ENCODE measurements at regions not wholly inside any gene's neighbourhood (a gene's known extent, or its start where the extent isn't known, plus 50 kb on each side); places are given as distances from the start of the nearest gene placed in this dataset.

GRCh38 chr20:39299783-39300182 lies 337.6 kb downstream of the DHX35 start:
- no peaks in the 10 kb centered on the region for H3K27me3 ChIP-seq
- H3K27ac ChIP-seq, result no peak overlapping the region
- 87 to 89% methylated on average over 2 of the region's 2 CpGs for WGBS, 2 donors (ENCODE audit: low coverage in 1 of 2)
- no peak overlapping the region for H3K4me3 ChIP-seq
- peaks cover 0 to 5% (median 0%) of the 10 kb centered on the region in 3 donors for H3K4me1 ChIP-seq
- no peaks in the 10 kb centered on the region for H3K9me3 ChIP-seq
- H3K36me3 ChIP-seq, result no peaks in the 10 kb centered on the region
- no peak for ATAC-seq
- TF ChIP-seq POLR2AphosphoS5 (IDR thresholded peaks at IDR 0.05) (no peak), EP300 (IDR thresholded peaks at IDR 0.05) (no peak), CTCF (IDR thresholded peaks at IDR 0.05) (no peak), POLR2A (IDR thresholded peaks at IDR 0.05) (no peak)

GRCh38 chr20:39298571-39299506 lies 336.7 kb downstream of the DHX35 start:
- Histone ChIP-seq H3K9me3 (no peaks in the 10 kb centered on the region), H3K27ac (no peak overlapping the region), H3K27me3 (no peaks in the 10 kb centered on the region), H3K4me3 (no peak overlapping the region), H3K4me1 (peaks cover 0 to 5% (median 0%) of the 10 kb centered on the region in 3 donors), H3K36me3 (no peaks in the 10 kb centered on the region)
- no peak for ATAC-seq
- TF ChIP-seq POLR2AphosphoS5 (IDR thresholded peaks at IDR 0.05), result no peak
- TF ChIP-seq CTCF (IDR thresholded peaks at IDR 0.05), result no peak
- no peak for TF ChIP-seq POLR2A (IDR thresholded peaks at IDR 0.05)
- no peak for TF ChIP-seq EP300 (IDR thresholded peaks at IDR 0.05)
- WGBS, 2 donors (ENCODE audit: low coverage in 1 of 2), result 35 to 46% methylated on average over 5 to 7 of the region's 12 CpGs

GRCh38 chr20:39298121-39298520 lies 336.0 kb downstream of the DHX35 start:
- H3K4me3 ChIP-seq, result no peak overlapping the region
- no peak overlapping the region for H3K27ac ChIP-seq
- H3K4me1 ChIP-seq, result peaks cover 0 to 5% (median 0%) of the 10 kb centered on the region in 3 donors
- H3K9me3 ChIP-seq, result no peaks in the 10 kb centered on the region
- 87 to 98% methylated on average over 3 to 8 of the region's 14 CpGs for WGBS, 2 donors (ENCODE audit: low coverage in 1 of 2)
- H3K36me3 ChIP-seq, result no peaks in the 10 kb centered on the region
- H3K27me3 ChIP-seq, result no peaks in the 10 kb centered on the region
- no peak for ATAC-seq
- TF ChIP-seq CTCF (IDR thresholded peaks at IDR 0.05) (no peak), EP300 (IDR thresholded peaks at IDR 0.05) (no peak), POLR2A (IDR thresholded peaks at IDR 0.05) (no peak), POLR2AphosphoS5 (IDR thresholded peaks at IDR 0.05) (no peak)

GRCh38 chr20:39295301-39295700 lies 333.2 kb downstream of the DHX35 start:
- TF ChIP-seq EP300 (IDR thresholded peaks at IDR 0.05) (no peak), POLR2AphosphoS5 (IDR thresholded peaks at IDR 0.05) (no peak), CTCF (IDR thresholded peaks at IDR 0.05) (no peak), POLR2A (IDR thresholded peaks at IDR 0.05) (no peak)
- no peak overlapping the region for H3K27ac ChIP-seq
- peaks cover 0 to 18% (median 0%) of the 10 kb centered on the region in 3 donors for H3K4me1 ChIP-seq
- no peaks in the 10 kb centered on the region for H3K9me3 ChIP-seq
- no peak for ATAC-seq
- 69 to 73% methylated on average over 3 to 4 of the region's 4 CpGs for WGBS, 2 donors (ENCODE audit: low coverage in 1 of 2)
- H3K36me3 ChIP-seq, result no peaks in the 10 kb centered on the region
- H3K27me3 ChIP-seq, result no peaks in the 10 kb centered on the region
- H3K4me3 ChIP-seq, result no peak overlapping the region
